ENCODE measurements at regions not wholly inside any gene's neighbourhood (a gene's known extent, or its start where the extent isn't known, plus 50 kb on each side); places are given as distances from the start of the nearest gene placed in this dataset.

- H4K8ac ChIP-seq (ENCODE audit: extremely low read depth, insufficient read depth, low read length) = no peak overlapping the region
- no peaks in the 10 kb centered on the region for H3K27me3 ChIP-seq (replicated peaks in 1 of 4; ENCODE audit: control insufficient read depth in 3 of 4, extremely low read depth in 1 of 4, insufficient read depth in 3 of 4, low read length in 3 of 4)
- H2BK5ac ChIP-seq (ENCODE audit: low read depth, low read length) = no peak overlapping the region
- ChIA-PET CTCF (ENCODE audit: partially characterized antibody) (no interaction called here), POLR2A (ENCODE audit: partially characterized antibody) (no interaction called here)
- no peak overlapping the region for H4K5ac ChIP-seq (ENCODE audit: insufficient read length, low read depth, low read length)
- no peak overlapping the region for H2AFZ ChIP-seq (ENCODE audit: low read length)
- H4K91ac ChIP-seq (replicated peaks; ENCODE audit: insufficient read length, low read length) = no peak overlapping the region
- H2BK120ac ChIP-seq (replicated peaks; ENCODE audit: low read depth, low read length) = no peak overlapping the region
- no peaks in the 10 kb centered on the region for H3K4me1 ChIP-seq (replicated peaks in 1 of 4; ENCODE audit: control insufficient read depth in 3 of 4, insufficient read depth in 4 of 4, low read length in 3 of 4)
- no peaks in the 10 kb centered on the region for H3K23me2 ChIP-seq (ENCODE audit: low read depth, low read length)
- H2AK5ac ChIP-seq (ENCODE audit: low read depth, low read length) = no peak overlapping the region
- DNase-seq (ENCODE audit: low read depth in 1 of 2, low spot score in 2 of 2) (no peak), FAIRE-seq (no peak)
- H3K36me3 ChIP-seq (ENCODE audit: control insufficient read depth in 2 of 4, insufficient read depth in 4 of 4, low read length in 3 of 4) = no peaks in the 10 kb centered on the region
- H3K27ac ChIP-seq (ENCODE audit: low read depth, low read length) = no peak overlapping the region
- no peaks in the 10 kb centered on the region for H3K79me1 ChIP-seq (ENCODE audit: low read depth, low read length)
- no peak overlapping the region for H3K14ac ChIP-seq (ENCODE audit: insufficient read length)
- H3K56ac ChIP-seq (replicated peaks; ENCODE audit: insufficient read length, low read depth, low read length) = no peak overlapping the region
- no peaks in the 10 kb centered on the region for H4K20me1 ChIP-seq (replicated peaks in 1 of 2; ENCODE audit: control insufficient read depth in 1 of 2, insufficient read depth in 2 of 2, low read length in 2 of 2)
- no peak overlapping the region for H2BK20ac ChIP-seq (ENCODE audit: low read length)
- H3K9ac ChIP-seq (replicated peaks in 1 of 4; ENCODE audit: extremely low read depth in 1 of 4, low read depth in 3 of 4, low read length in 3 of 4) = no peak overlapping the region
- H3K4me2 ChIP-seq (ENCODE audit: insufficient read depth in 1 of 2, low read depth in 2 of 2, low read length in 2 of 2) = no peak overlapping the region
- no peak overlapping the region for H2BK12ac ChIP-seq (ENCODE audit: low read depth, low read length)
- no peak overlapping the region for H3K4me3 ChIP-seq (ENCODE audit: extremely low read depth in 1 of 4, insufficient read depth in 2 of 4, low read depth in 3 of 4, low read length in 4 of 4)
- H2BK15ac ChIP-seq (ENCODE audit: low read length) = no peak overlapping the region
- H3K23ac ChIP-seq (ENCODE audit: insufficient read length) = no peak overlapping the region
- no peak overlapping the region for H3K18ac ChIP-seq (ENCODE audit: extremely low read depth, low read length)
- H3K9me3 ChIP-seq (ENCODE audit: insufficient read depth in 2 of 2, low read depth in 1 of 2, low read length in 1 of 2) = no peaks in the 10 kb centered on the region
- H3K79me2 ChIP-seq (ENCODE audit: control insufficient read depth in 1 of 2, insufficient read depth in 2 of 2, low read length in 2 of 2) = no peaks in the 10 kb centered on the region
- H3K4ac ChIP-seq (replicated peaks; ENCODE audit: insufficient read length, low read depth, low read length) = no peak overlapping the region
- 85% methylated on average over 3 of the region's 3 CpGs; no CpG with 5 or more reads in 1 of the 2 experiments for WGBS, 2 experiments (ENCODE audit: extremely low coverage in 1 of 2, insufficient coverage in 1 of 2, insufficient read length in 1 of 2, insufficient replicate concordance in 2 of 2, low coverage in 1 of 2, low lambda C conversion rate in 2 of 2, missing lambda C conversion rate in 1 of 2)
- no peak for TF ChIP-seq CTBP2 (IDR thresholded peaks at IDR 0.05; ENCODE audit: borderline replicate concordance, insufficient read depth, insufficient read length, low read length)
- no peak for TF ChIP-seq RFX5 (IDR thresholded peaks at IDR 0.05; ENCODE audit: borderline replicate concordance, low read depth, low read length)
- TF ChIP-seq BCL11A (IDR thresholded peaks at IDR 0.05; ENCODE audit: low read depth in 2 of 2, low read length in 2 of 2) = no peak
These were observed 193.2 kb downstream of the CDH19 start for GRCh38 chr18:66410692-66411091.
